ENCODE measurements at regions not wholly inside any gene's neighbourhood (a gene's known extent, or its start where the extent isn't known, plus 50 kb on each side); places are given as distances from the start of the nearest gene placed in this dataset.
A peak's percentile ranks its signal among the peaks of the same experiment; 100 is the strongest.

- in situ Hi-C loops (cut with HindIII; ENCODE audit: low sequenced_read_pairs) = no loop called here
- no peak overlapping the region for H3K4me3 ChIP-seq (ENCODE audit: low read depth, low read length)
- TF ChIP-seq CTCF (IDR thresholded peaks at IDR 0.05; ENCODE audit: low read depth, low read length) = no peak
Observed at GRCh38 chrX:30973784-30974427, 84.9 kb upstream of the TAB3 start.

GRCh38 chrX:30971774-30972603, 82.9 kb upstream of the TAB3 start:
- in situ Hi-C loops (cut with HindIII; ENCODE audit: low sequenced_read_pairs) = no loop called here
- H3K4me3 ChIP-seq (ENCODE audit: low read depth, low read length) = peak overlapping the region; percentile 21
- DNase-seq (ENCODE audit: low read depth, low spot score) = peak; percentile 51
- TF ChIP-seq CTCF (IDR thresholded peaks at IDR 0.05; ENCODE audit: low read depth, low read length) = peak; percentile 77

More at GRCh38 chrX:30973784-30974427, 84.9 kb upstream of the TAB3 start:
- DNase-seq (ENCODE audit: low read depth, low spot score) = no peak

DNA sequence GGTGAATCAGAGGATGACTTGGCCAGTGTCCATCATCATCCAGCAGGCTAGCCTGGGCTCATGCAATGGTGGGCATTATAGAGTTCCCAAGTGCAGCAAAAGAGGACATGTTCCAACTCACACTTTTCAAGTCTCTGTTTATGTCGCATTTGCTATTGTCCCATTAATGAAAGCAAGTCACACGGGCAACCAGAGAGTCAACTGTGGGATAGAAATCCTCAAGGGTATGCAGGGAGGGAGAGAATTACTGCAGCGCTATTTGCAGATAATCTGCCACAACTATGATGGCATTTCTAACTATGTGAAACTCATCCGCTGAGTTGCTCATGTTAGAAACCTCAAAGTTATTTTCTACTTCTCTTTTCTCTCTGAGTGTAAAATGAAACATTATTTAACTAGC, 78.5 kb upstream of the TAB3 start:
- H3K4me3 ChIP-seq (ENCODE audit: low read depth, low read length) = no peak overlapping the region
- no peak for DNase-seq (ENCODE audit: low read depth, low spot score)

GRCh38 chrX:30965767-30966166, 76.7 kb upstream of the TAB3 start:
- no peak for DNase-seq (ENCODE audit: low read depth, low spot score)
- no peak overlapping the region for H3K4me3 ChIP-seq (ENCODE audit: low read depth, low read length)
- in situ Hi-C loops (cut with HindIII; ENCODE audit: low sequenced_read_pairs) = no loop called here
- no peak for TF ChIP-seq CTCF (IDR thresholded peaks at IDR 0.05; ENCODE audit: low read depth, low read length)

More for the DNA sequence above, 78.5 kb upstream of the TAB3 start:
- TF ChIP-seq CTCF (IDR thresholded peaks at IDR 0.05; ENCODE audit: low read depth, low read length) = no peak
- in situ Hi-C loops (cut with HindIII; ENCODE audit: low sequenced_read_pairs) = no loop called here

DNA sequence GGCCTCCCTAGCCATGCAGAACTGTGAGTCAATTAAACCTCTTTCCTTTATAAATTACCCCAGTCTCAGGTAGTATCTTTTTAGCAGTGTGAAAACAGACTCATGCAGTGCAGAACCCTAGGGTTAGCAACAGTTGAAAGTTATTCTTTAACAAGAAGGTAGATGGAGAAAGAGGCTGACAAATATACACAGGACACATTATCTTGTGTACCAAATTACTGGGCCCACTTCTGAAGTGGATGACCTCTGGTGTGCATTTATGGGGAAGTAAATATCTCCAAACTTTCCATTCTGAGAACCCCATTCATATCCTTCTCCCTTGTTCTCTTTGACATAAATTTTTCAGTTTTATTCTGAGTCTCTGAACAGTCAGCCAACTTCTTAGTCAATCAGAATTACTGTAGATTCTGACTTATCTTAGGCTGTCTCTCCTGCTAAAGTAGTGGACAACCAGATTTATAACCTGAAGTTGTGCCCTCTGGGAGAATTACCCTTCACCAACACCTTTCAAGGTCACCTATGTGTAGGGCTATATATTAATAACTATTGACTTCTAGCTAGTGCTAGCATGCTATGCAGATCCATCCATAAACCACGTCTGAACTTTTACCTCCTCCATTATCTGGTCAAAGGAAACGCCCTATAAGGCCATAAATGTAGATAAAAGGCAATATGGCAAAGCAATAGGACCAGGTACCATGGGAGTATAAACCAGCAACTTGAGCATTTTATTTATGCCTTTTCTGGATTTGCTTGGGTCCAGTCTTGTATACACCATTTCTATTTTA, 72.5 kb upstream of the TAB3 start:
- in situ Hi-C loops (cut with HindIII; ENCODE audit: low sequenced_read_pairs) = no loop called here
- DNase-seq (ENCODE audit: low read depth, low spot score) = no peak
- TF ChIP-seq CTCF (IDR thresholded peaks at IDR 0.05; ENCODE audit: low read depth, low read length) = no peak
- H3K4me3 ChIP-seq (ENCODE audit: low read depth, low read length) = no peak overlapping the region

- in situ Hi-C loops (cut with HindIII; ENCODE audit: low sequenced_read_pairs) = no loop called here
- TF ChIP-seq CTCF (IDR thresholded peaks at IDR 0.05; ENCODE audit: low read depth, low read length) = no peak
- DNase-seq (ENCODE audit: low read depth, low spot score) = peak; percentile 12
- no peak overlapping the region for H3K4me3 ChIP-seq (ENCODE audit: low read depth, low read length)
Observed at GRCh38 chrX:30957753-30958152, 68.7 kb upstream of the TAB3 start.
